ENCODE measurements at regions not wholly inside any gene's neighbourhood (a gene's known extent, or its start where the extent isn't known, plus 50 kb on each side); places are given as distances from the start of the nearest gene placed in this dataset.

DNA sequence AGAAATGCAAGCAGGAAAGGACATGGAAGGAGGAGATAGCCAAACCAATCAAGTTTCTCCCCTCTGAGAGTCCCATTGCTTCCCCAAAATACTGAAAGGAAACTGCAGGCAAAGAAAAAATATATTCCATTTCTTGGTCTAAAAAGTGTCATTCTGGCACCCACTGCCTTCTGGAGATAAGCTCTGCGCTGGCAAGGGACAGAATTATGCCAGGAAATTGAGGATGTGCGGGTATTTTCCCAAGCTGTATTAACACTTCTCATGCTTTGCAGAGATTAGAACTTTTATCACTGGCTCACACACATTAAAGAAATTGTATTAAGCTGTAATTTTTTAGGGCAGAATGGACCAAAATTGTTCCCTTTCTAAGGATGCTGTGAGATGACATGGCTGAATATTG is 381.2 kb upstream of the DUSP10 start:
- ATAC-seq (no peak), DNase-seq (ENCODE audit: low spot score) (no peak)
- H3K36me3 Mint-ChIP-seq, result no peaks in the 10 kb centered on the region
- H3K9me3 Mint-ChIP-seq, result peaks cover 13% of the 10 kb centered on the region
- H3K4me3 Mint-ChIP-seq, result no peak overlapping the region
- H3K4me1 Mint-ChIP-seq, result no peaks in the 10 kb centered on the region
- CTCF ChIA-PET, result interaction anchor here (1.4 to 3.2 kb wide), 2 partner anchors 48 to 332 kb away, joined by 4 to 26 read pairs; no protein-coding TSS in a partner anchor
- TF ChIP-seq, protein P1, sequence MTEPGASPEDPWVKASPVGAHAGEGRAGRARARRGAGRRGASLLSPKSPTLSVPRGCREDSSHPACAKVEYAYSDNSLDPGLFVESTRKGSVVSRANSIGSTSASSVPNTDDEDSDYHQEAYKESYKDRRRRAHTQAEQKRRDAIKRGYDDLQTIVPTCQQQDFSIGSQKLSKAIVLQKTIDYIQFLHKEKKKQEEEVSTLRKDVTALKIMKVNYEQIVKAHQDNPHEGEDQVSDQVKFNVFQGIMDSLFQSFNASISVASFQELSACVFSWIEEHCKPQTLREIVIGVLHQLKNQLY (CRISPR knock-in tag; IDR thresholded peaks at IDR 0.05), result no peak
- no peak for TF ChIP-seq SOX15 (CRISPR knock-in tag; IDR thresholded peaks at IDR 0.05)
- no peak for TF ChIP-seq NFE2L1 (CRISPR knock-in tag; IDR thresholded peaks at IDR 0.05)
- TF ChIP-seq CBFB (CRISPR knock-in tag; IDR thresholded peaks at IDR 0.05; ENCODE audit: low read depth), result no peak
- TF ChIP-seq, protein P2, sequence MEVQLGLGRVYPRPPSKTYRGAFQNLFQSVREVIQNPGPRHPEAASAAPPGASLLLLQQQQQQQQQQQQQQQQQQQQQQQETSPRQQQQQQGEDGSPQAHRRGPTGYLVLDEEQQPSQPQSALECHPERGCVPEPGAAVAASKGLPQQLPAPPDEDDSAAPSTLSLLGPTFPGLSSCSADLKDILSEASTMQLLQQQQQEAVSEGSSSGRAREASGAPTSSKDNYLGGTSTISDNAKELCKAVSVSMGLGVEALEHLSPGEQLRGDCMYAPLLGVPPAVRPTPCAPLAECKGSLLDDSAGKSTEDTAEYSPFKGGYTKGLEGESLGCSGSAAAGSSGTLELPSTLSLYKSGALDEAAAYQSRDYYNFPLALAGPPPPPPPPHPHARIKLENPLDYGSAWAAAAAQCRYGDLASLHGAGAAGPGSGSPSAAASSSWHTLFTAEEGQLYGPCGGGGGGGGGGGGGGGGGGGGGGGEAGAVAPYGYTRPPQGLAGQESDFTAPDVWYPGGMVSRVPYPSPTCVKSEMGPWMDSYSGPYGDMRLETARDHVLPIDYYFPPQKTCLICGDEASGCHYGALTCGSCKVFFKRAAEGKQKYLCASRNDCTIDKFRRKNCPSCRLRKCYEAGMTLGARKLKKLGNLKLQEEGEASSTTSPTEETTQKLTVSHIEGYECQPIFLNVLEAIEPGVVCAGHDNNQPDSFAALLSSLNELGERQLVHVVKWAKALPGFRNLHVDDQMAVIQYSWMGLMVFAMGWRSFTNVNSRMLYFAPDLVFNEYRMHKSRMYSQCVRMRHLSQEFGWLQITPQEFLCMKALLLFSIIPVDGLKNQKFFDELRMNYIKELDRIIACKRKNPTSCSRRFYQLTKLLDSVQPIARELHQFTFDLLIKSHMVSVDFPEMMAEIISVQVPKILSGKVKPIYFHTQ (CRISPR knock-in tag; IDR thresholded peaks at IDR 0.05), result no peak
- no peak for TF ChIP-seq ZNF423 (CRISPR knock-in tag; IDR thresholded peaks at IDR 0.05)
- TF ChIP-seq, protein P3, sequence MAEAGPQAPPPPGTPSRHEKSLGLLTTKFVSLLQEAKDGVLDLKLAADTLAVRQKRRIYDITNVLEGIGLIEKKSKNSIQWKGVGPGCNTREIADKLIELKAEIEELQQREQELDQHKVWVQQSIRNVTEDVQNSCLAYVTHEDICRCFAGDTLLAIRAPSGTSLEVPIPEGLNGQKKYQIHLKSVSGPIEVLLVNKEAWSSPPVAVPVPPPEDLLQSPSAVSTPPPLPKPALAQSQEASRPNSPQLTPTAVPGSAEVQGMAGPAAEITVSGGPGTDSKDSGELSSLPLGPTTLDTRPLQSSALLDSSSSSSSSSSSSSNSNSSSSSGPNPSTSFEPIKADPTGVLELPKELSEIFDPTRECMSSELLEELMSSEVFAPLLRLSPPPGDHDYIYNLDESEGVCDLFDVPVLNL (CRISPR knock-in tag; IDR thresholded peaks at IDR 0.05; ENCODE audit: borderline replicate concordance, low read depth), result no peak
- no peak for TF ChIP-seq OVOL2 (CRISPR knock-in tag; IDR thresholded peaks at IDR 0.05; ENCODE audit: borderline replicate concordance)
- TF ChIP-seq SP1 (CRISPR knock-in tag; conservative IDR thresholded peaks at IDR 0.05), result no peak
- TF ChIP-seq, protein P4, sequence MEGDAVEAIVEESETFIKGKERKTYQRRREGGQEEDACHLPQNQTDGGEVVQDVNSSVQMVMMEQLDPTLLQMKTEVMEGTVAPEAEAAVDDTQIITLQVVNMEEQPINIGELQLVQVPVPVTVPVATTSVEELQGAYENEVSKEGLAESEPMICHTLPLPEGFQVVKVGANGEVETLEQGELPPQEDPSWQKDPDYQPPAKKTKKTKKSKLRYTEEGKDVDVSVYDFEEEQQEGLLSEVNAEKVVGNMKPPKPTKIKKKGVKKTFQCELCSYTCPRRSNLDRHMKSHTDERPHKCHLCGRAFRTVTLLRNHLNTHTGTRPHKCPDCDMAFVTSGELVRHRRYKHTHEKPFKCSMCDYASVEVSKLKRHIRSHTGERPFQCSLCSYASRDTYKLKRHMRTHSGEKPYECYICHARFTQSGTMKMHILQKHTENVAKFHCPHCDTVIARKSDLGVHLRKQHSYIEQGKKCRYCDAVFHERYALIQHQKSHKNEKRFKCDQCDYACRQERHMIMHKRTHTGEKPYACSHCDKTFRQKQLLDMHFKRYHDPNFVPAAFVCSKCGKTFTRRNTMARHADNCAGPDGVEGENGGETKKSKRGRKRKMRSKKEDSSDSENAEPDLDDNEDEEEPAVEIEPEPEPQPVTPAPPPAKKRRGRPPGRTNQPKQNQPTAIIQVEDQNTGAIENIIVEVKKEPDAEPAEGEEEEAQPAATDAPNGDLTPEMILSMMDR (IDR thresholded peaks at IDR 0.05), result no peak
- no peak for TF ChIP-seq HMGA2 (CRISPR knock-in tag; IDR thresholded peaks at IDR 0.05)
- TF ChIP-seq NFATC4 (CRISPR knock-in tag; IDR thresholded peaks at IDR 0.05), result no peak
- TF ChIP-seq EMX1 (CRISPR knock-in tag; IDR thresholded peaks at IDR 0.05), result no peak
- TF ChIP-seq, protein P5, sequence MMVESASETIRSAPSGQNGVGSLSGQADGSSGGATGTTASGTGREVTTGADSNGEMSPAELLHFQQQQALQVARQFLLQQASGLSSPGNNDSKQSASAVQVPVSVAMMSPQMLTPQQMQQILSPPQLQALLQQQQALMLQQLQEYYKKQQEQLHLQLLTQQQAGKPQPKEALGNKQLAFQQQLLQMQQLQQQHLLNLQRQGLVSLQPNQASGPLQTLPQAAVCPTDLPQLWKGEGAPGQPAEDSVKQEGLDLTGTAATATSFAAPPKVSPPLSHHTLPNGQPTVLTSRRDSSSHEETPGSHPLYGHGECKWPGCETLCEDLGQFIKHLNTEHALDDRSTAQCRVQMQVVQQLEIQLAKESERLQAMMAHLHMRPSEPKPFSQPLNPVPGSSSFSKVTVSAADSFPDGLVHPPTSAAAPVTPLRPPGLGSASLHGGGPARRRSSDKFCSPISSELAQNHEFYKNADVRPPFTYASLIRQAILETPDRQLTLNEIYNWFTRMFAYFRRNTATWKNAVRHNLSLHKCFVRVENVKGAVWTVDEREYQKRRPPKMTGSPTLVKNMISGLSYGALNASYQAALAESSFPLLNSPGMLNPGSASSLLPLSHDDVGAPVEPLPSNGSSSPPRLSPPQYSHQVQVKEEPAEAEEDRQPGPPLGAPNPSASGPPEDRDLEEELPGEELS (CRISPR knock-in tag; IDR thresholded peaks at IDR 0.05), result no peak
- TF ChIP-seq, protein P6, sequence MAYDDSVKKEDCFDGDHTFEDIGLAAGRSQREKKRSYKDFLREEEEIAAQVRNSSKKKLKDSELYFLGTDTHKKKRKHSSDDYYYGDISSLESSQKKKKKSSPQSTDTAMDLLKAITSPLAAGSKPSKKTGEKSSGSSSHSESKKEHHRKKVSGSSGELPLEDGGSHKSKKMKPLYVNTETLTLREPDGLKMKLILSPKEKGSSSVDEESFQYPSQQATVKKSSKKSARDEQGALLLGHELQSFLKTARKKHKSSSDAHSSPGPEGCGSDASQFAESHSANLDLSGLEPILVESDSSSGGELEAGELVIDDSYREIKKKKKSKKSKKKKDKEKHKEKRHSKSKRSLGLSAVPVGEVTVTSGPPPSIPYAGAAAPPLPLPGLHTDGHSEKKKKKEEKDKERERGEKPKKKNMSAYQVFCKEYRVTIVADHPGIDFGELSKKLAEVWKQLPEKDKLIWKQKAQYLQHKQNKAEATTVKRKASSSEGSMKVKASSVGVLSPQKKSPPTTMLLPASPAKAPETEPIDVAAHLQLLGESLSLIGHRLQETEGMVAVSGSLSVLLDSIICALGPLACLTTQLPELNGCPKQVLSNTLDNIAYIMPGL (CRISPR knock-in tag; IDR thresholded peaks at IDR 0.05), result no peak
- no peak for TF ChIP-seq TEAD4 (CRISPR knock-in tag; IDR thresholded peaks at IDR 0.05)
- no peak for TF ChIP-seq CREB1 (CRISPR knock-in tag; IDR thresholded peaks at IDR 0.05)
- TF ChIP-seq, protein P7, sequence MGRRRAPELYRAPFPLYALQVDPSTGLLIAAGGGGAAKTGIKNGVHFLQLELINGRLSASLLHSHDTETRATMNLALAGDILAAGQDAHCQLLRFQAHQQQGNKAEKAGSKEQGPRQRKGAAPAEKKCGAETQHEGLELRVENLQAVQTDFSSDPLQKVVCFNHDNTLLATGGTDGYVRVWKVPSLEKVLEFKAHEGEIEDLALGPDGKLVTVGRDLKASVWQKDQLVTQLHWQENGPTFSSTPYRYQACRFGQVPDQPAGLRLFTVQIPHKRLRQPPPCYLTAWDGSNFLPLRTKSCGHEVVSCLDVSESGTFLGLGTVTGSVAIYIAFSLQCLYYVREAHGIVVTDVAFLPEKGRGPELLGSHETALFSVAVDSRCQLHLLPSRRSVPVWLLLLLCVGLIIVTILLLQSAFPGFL (CRISPR knock-in tag; IDR thresholded peaks at IDR 0.05; ENCODE audit: borderline replicate concordance), result no peak
- POLR2A ChIA-PET, result no interaction called here
- H3K27me3 Mint-ChIP-seq (ENCODE audit: low read depth), result no peaks in the 10 kb centered on the region
- H3K27ac Mint-ChIP-seq, result no peak overlapping the region

Measured in WTC11 (cell line).